ENCODE measurements at regions not wholly inside any gene's neighbourhood (a gene's known extent, or its start where the extent isn't known, plus 50 kb on each side); places are given as distances from the start of the nearest gene placed in this dataset.

- TF ChIP-seq ERF (CRISPR knock-in tag; IDR thresholded peaks at IDR 0.05) (no peak), SRSF1 (optimal IDR thresholded peaks at IDR 0.05; ENCODE audit: low read depth, low read length) (no peak), CC2D1A (CRISPR knock-in tag; IDR thresholded peaks at IDR 0.05) (no peak), CBX2 (IDR thresholded peaks at IDR 0.05; ENCODE audit: low read depth, low read length) (no peak), CBX2 (CRISPR knock-in tag; IDR thresholded peaks at IDR 0.05; ENCODE audit: low read depth) (no peak), SNAPC5 (CRISPR knock-in tag; IDR thresholded peaks at IDR 0.05; ENCODE audit: borderline replicate concordance) (no peak), ZNF263 (CRISPR knock-in tag; IDR thresholded peaks at IDR 0.05) (no peak), HNRNPK (IDR thresholded peaks at IDR 0.05; ENCODE audit: low read depth, low read length, poor library complexity, severe bottlenecking) (no peak), MIER2 (CRISPR knock-in tag; IDR thresholded peaks at IDR 0.05) (no peak), HNRNPLL (IDR thresholded peaks at IDR 0.05; ENCODE audit: low read depth, low read length, poor library complexity, severe bottlenecking) (peak; percentile 29), ZBTB34 (CRISPR knock-in tag; IDR thresholded peaks at IDR 0.05) (no peak), POGK (CRISPR knock-in tag; conservative IDR thresholded peaks at IDR 0.05) (no peak), ZFP90 (CRISPR knock-in tag; IDR thresholded peaks at IDR 0.05; ENCODE audit: borderline replicate concordance) (no peak), TP53 (CRISPR knock-in tag; conservative IDR thresholded peaks at IDR 0.05) (no peak), STAT5B (CRISPR knock-in tag; IDR thresholded peaks at IDR 0.05) (no peak), CENPT (CRISPR knock-in tag; IDR thresholded peaks at IDR 0.05; ENCODE audit: low read depth) (no peak), ETV6 (CRISPR knock-in tag; conservative IDR thresholded peaks at IDR 0.05) (no peak), CCAR2 (optimal IDR thresholded peaks at IDR 0.05; ENCODE audit: low read depth, low read length) (peak; percentile 81), ZNF205 (CRISPR knock-in tag; IDR thresholded peaks at IDR 0.05) (no peak), ZNF644 (CRISPR knock-in tag; IDR thresholded peaks at IDR 0.05; ENCODE audit: low read depth) (no peak), UBTF (CRISPR knock-in tag; IDR thresholded peaks at IDR 0.05) (peak; percentile 41; the same call in 1 of the 2 replicates), ZNF567 (CRISPR knock-in tag; IDR thresholded peaks at IDR 0.05; ENCODE audit: borderline replicate concordance) (0 out of 2 replicates have a peak, but pooled peaks have one; percentile 59), HDAC6 (IDR thresholded peaks at IDR 0.05; ENCODE audit: low read depth, low read length) (no peak), KAT2B (IDR thresholded peaks at IDR 0.05; ENCODE audit: borderline replicate concordance, low read depth, low read length) (no peak), GFI1 (CRISPR knock-in tag; IDR thresholded peaks at IDR 0.05; ENCODE audit: borderline replicate concordance) (no peak)
These were observed 86.1 kb downstream of the LINC00237 start (continued) for GRCh38 chr20:21019814-21020658.
